ENCODE measurements at regions not wholly inside any gene's neighbourhood (a gene's known extent, or its start where the extent isn't known, plus 50 kb on each side); places are given as distances from the start of the nearest gene placed in this dataset.

DNA sequence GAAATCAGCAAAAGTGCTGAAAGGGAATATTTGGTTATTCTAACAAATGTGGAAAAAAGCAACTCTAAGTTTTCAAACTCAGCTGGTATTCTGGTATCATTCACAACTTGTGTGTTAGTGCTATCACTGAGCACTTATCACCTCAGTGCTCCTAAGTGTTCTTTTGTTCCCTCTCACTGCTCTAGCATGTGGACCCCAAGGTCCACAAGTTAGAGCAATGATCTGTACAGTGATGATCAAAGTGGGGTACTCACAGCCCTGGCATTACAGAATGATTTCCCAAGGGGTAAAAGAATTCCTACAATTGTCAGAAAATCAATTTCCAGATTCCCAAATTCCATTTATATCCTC is 575.0 kb downstream of the DIAPH3 start:
- H3K9me3 ChIP-seq (ENCODE audit: control insufficient read depth, insufficient read depth, low read length): no peaks in the 10 kb centered on the region
- H3K79me2 ChIP-seq (ENCODE audit: control insufficient read depth, low read length): no peaks in the 10 kb centered on the region
- H3K4me1 ChIP-seq (ENCODE audit: control insufficient read depth, low read length): no peaks in the 10 kb centered on the region
- H3K9me2 ChIP-seq (replicated peaks; ENCODE audit: control insufficient read depth, low read length): no peaks in the 10 kb centered on the region
- H3K27ac ChIP-seq (ENCODE audit: low read depth, low read length): no peak overlapping the region
- H3K4me3 ChIP-seq (ENCODE audit: low read length): no peak overlapping the region
- no peaks in the 10 kb centered on the region for H4K20me1 ChIP-seq (ENCODE audit: control insufficient read depth, insufficient read depth, low read depth, low read length)
- H3K27me3 ChIP-seq (ENCODE audit: control insufficient read depth, low read length): no peaks in the 10 kb centered on the region
- H3K4me2 ChIP-seq (ENCODE audit: low read length): no peak overlapping the region
- TF ChIP-seq CTCF (IDR thresholded peaks at IDR 0.05; ENCODE audit: low read depth, low read length, poor library complexity, severe bottlenecking): no peak
- no peak for TF ChIP-seq EZH2phosphoT487 (IDR thresholded peaks at IDR 0.05; ENCODE audit: borderline replicate concordance, low read length)
- H3F3A ChIP-seq (ENCODE audit: control insufficient read depth, insufficient read depth): no peaks in the 10 kb centered on the region
- H3K36me3 ChIP-seq (ENCODE audit: control insufficient read depth, low read length): no peaks in the 10 kb centered on the region

GRCh38 chr13:59601993-59602392 is 561.7 kb downstream of the DIAPH3 start:
- H3K27ac ChIP-seq (ENCODE audit: low read depth, low read length): no peak overlapping the region
- H3K4me3 ChIP-seq (ENCODE audit: low read length): no peak overlapping the region
- H3K4me2 ChIP-seq (ENCODE audit: low read length): no peak overlapping the region
- no peaks in the 10 kb centered on the region for H3K9me3 ChIP-seq (ENCODE audit: control insufficient read depth, insufficient read depth, low read length)
- no peaks in the 10 kb centered on the region for H3K79me2 ChIP-seq (ENCODE audit: control insufficient read depth, low read length)
- no peaks in the 10 kb centered on the region for H3K36me3 ChIP-seq (ENCODE audit: control insufficient read depth, low read length)
- TF ChIP-seq CTCF (IDR thresholded peaks at IDR 0.05; ENCODE audit: low read depth, low read length, poor library complexity, severe bottlenecking) (no peak), EZH2phosphoT487 (IDR thresholded peaks at IDR 0.05; ENCODE audit: borderline replicate concordance, low read length) (no peak)
- no peaks in the 10 kb centered on the region for H4K20me1 ChIP-seq (ENCODE audit: control insufficient read depth, insufficient read depth, low read depth, low read length)
- H3K27me3 ChIP-seq (ENCODE audit: control insufficient read depth, low read length): no peaks in the 10 kb centered on the region
- no peaks in the 10 kb centered on the region for H3F3A ChIP-seq (ENCODE audit: control insufficient read depth, insufficient read depth)
- no peaks in the 10 kb centered on the region for H3K4me1 ChIP-seq (ENCODE audit: control insufficient read depth, low read length)
- no peaks in the 10 kb centered on the region for H3K9me2 ChIP-seq (replicated peaks; ENCODE audit: control insufficient read depth, low read length)

DNA sequence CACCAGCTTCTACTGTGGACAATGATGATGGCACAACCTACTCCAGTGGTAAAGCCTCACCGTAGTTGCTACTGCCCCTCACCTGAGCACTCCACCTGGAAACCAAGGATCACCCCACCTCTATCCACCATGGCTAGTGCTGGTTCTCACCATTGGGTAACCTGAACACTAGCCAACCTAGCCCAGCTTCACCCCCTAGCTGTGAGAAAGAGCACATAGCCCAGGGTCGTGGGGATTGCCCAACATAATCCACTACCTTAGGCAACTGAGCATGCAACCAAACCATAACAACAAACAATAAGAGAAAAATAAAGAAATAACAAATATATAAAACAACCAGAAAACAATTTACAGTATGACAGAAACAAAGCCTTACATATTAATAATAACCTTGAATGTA is 560.1 kb downstream of the DIAPH3 start:
- Histone ChIP-seq H4K20me1 (ENCODE audit: control insufficient read depth, insufficient read depth, low read depth, low read length) (no peaks in the 10 kb centered on the region), H3F3A (ENCODE audit: control insufficient read depth, insufficient read depth) (no peaks in the 10 kb centered on the region), H3K27me3 (ENCODE audit: control insufficient read depth, low read length) (no peaks in the 10 kb centered on the region), H3K27ac (ENCODE audit: low read depth, low read length) (no peak overlapping the region), H3K4me1 (ENCODE audit: control insufficient read depth, low read length) (no peaks in the 10 kb centered on the region), H3K9me2 (replicated peaks; ENCODE audit: control insufficient read depth, low read length) (no peaks in the 10 kb centered on the region), H3K4me3 (ENCODE audit: low read length) (no peak overlapping the region), H3K4me2 (ENCODE audit: low read length) (no peak overlapping the region), H3K9me3 (ENCODE audit: control insufficient read depth, insufficient read depth, low read length) (no peaks in the 10 kb centered on the region), H3K79me2 (ENCODE audit: control insufficient read depth, low read length) (no peaks in the 10 kb centered on the region), H3K36me3 (ENCODE audit: control insufficient read depth, low read length) (no peaks in the 10 kb centered on the region)
- TF ChIP-seq EZH2phosphoT487 (IDR thresholded peaks at IDR 0.05; ENCODE audit: borderline replicate concordance, low read length) (no peak), CTCF (IDR thresholded peaks at IDR 0.05; ENCODE audit: low read depth, low read length, poor library complexity, severe bottlenecking) (no peak)

- H3K4me2 ChIP-seq (ENCODE audit: low read length): no peak overlapping the region
Measured at GRCh38 chr13:59607172-59607571, 556.6 kb downstream of the DIAPH3 start.

More at GRCh38 chr13:59607172-59607571, 556.6 kb downstream of the DIAPH3 start:
- TF ChIP-seq CTCF (IDR thresholded peaks at IDR 0.05; ENCODE audit: low read depth, low read length, poor library complexity, severe bottlenecking): no peak
- TF ChIP-seq EZH2phosphoT487 (IDR thresholded peaks at IDR 0.05; ENCODE audit: borderline replicate concordance, low read length): no peak
- Histone ChIP-seq H3K9me2 (replicated peaks; ENCODE audit: control insufficient read depth, low read length) (no peaks in the 10 kb centered on the region), H4K20me1 (ENCODE audit: control insufficient read depth, insufficient read depth, low read depth, low read length) (no peaks in the 10 kb centered on the region), H3K9me3 (ENCODE audit: control insufficient read depth, insufficient read depth, low read length) (no peaks in the 10 kb centered on the region), H3K4me1 (ENCODE audit: control insufficient read depth, low read length) (no peaks in the 10 kb centered on the region), H3K4me3 (ENCODE audit: low read length) (no peak overlapping the region), H3K79me2 (ENCODE audit: control insufficient read depth, low read length) (no peaks in the 10 kb centered on the region), H3K27ac (ENCODE audit: low read depth, low read length) (no peak overlapping the region), H3F3A (ENCODE audit: control insufficient read depth, insufficient read depth) (no peaks in the 10 kb centered on the region), H3K36me3 (ENCODE audit: control insufficient read depth, low read length) (no peaks in the 10 kb centered on the region), H3K27me3 (ENCODE audit: control insufficient read depth, low read length) (no peaks in the 10 kb centered on the region)

All from DOHH2 (cell line).